ENCODE measurements at regions not wholly inside any gene's neighbourhood (a gene's known extent, or its start where the extent isn't known, plus 50 kb on each side); places are given as distances from the start of the nearest gene placed in this dataset.

GRCh38 chr4:57287687-57288604 is 177.8 kb upstream of the IGFBP7 start:
- DNase-seq = no peak

- DNase-seq = no peak
These were observed 172.7 kb upstream of the IGFBP7 start for GRCh38 chr4:57282933-57283310.

- DNase-seq = no peak
These were observed 170.3 kb upstream of the IGFBP7 start for GRCh38 chr4:57280481-57280880.

- no peak for DNase-seq
These were observed 168.6 kb upstream of the IGFBP7 start for GRCh38 chr4:57278780-57279179.

- no peak for DNase-seq
These were observed 163.9 kb upstream of the IGFBP7 start for GRCh38 chr4:57274082-57274481.

- no peak for DNase-seq
These were observed 160.2 kb upstream of the IGFBP7 start for GRCh38 chr4:57270346-57270745.

- DNase-seq = peak; percentile 14
These were observed 155.8 kb upstream of the IGFBP7 start for GRCh38 chr4:57265831-57266582.

- no peak for DNase-seq
These were observed 144.6 kb upstream of the IGFBP7 start for GRCh38 chr4:57254754-57255153.

GRCh38 chr4:57249083-57249482 is 138.9 kb upstream of the IGFBP7 start:
- no peak for DNase-seq

- peak; percentile 55 for DNase-seq
These were observed 132.9 kb upstream of the IGFBP7 start for GRCh38 chr4:57243076-57243475.

GRCh38 chr4:57234252-57234775 is 124.1 kb upstream of the IGFBP7 start:
- no peak for DNase-seq

GRCh38 chr4:57233386-57233785 is 123.2 kb upstream of the IGFBP7 start:
- DNase-seq = no peak

GRCh38 chr4:57231781-57232180 is 121.6 kb upstream of the IGFBP7 start:
- no peak for DNase-seq

GRCh38 chr4:57220734-57221133 is 110.5 kb upstream of the IGFBP7 start:
- no peak for DNase-seq

GRCh38 chr4:57220172-57220571 is 110.0 kb upstream of the IGFBP7 start:
- no peak for DNase-seq

- no peak for DNase-seq
These were observed 109.2 kb upstream of the IGFBP7 start for GRCh38 chr4:57219431-57219830.

GRCh38 chr4:57214654-57215411 is 104.6 kb upstream of the IGFBP7 start:
- no peak for DNase-seq

- DNase-seq = no peak
These were observed 100.9 kb upstream of the IGFBP7 start for GRCh38 chr4:57211131-57211530.

GRCh38 chr4:57206172-57206571 is 96.0 kb upstream of the IGFBP7 start:
- DNase-seq = no peak

- DNase-seq = no peak
These were observed 95.4 kb upstream of the IGFBP7 start for GRCh38 chr4:57205580-57205979.

GRCh38 chr4:57200799-57201327 is 90.7 kb upstream of the IGFBP7 start:
- DNase-seq = no peak

GRCh38 chr4:57199267-57199666 is 89.1 kb upstream of the IGFBP7 start:
- no peak for DNase-seq

GRCh38 chr4:57195622-57196021 is 85.4 kb upstream of the IGFBP7 start:
- DNase-seq = no peak

All from midbrain (tissue), 1 donor.